CD4-positive, alpha-beta T cell (primary cell): ENCODE measurements at regions not wholly inside any gene's neighbourhood (a gene's known extent, or its start where the extent isn't known, plus 50 kb on each side); places are given as distances from the start of the nearest gene placed in this dataset.

ENCODE experiments used
- ATAC-seq: fragments of 200-7000 bp; cut with Tn5 transposase; one replicate; pipeline ENCODE4 v1.10.0; 2022; ENCODE audit warnings: mild to moderate bottlenecking; ENCODE audit not compliant: poor library complexity
- CTCF ChIA-PET: fragments of 350-600 bp; sonication (Branson Sonifier 250); formaldehyde crosslinking; loops from one replicate; lab custom pipeline; 2021; ENCODE audit warnings: antibody characterized with exemption, inconsistent platforms; lab: Charles Lee
- POLR2A ChIA-PET: fragments of 350-600 bp; sonication (Branson Sonifier 250); formaldehyde crosslinking; loops from one replicate; lab custom pipeline; 2021; ENCODE audit warnings: antibody characterized with exemption, inconsistent platforms; lab: Charles Lee
- DNase-seq, 14 experiments: peaks; one replicate each; pipeline ENCODE4 v3.0.0-alpha.2; 2013 to 2020; ENCODE audit warnings: mixed read lengths in 2 of 14
- H3K27ac ChIP-seq, 2 donors: one replicate each; pipeline versions ENCODE4 v1.5.1 to v1.7.0; 2013; ENCODE audit warnings: low read length in 2 of 2, low read depth in 1 of 2, mild to moderate bottlenecking in 1 of 2
- H3K27me3 ChIP-seq, 2 experiments: 1 replicate in 1 of 2; 2 replicates in 1 of 2; pipeline versions ENCODE4 v1.6.1 to v1.7.0; 2013; ENCODE audit warnings: low read length in 2 of 2, control low read depth in 1 of 2, mild to moderate bottlenecking in 1 of 2, moderate library complexity in 1 of 2; ENCODE audit not compliant: insufficient read depth in 2 of 2, control insufficient read depth in 1 of 2
- H3K36me3 ChIP-seq: one replicate; pipeline ENCODE4 v1.6.1; 2013; ENCODE audit warnings: low read length, control low read depth; ENCODE audit not compliant: insufficient read depth
- H3K4me1 ChIP-seq: one replicate; pipeline ENCODE4 v1.6.1; 2013; ENCODE audit warnings: low read length, control low read depth; ENCODE audit not compliant: insufficient read depth
- H3K4me3 ChIP-seq: one replicate; pipeline ENCODE4 v1.5.1; 2013; ENCODE audit warnings: mild to moderate bottlenecking, low read length, moderate library complexity
- H3K9me3 ChIP-seq, 2 experiments: 1 replicate in 1 of 2; 2 replicates in 1 of 2; pipeline versions ENCODE4 v1.6.1 to v1.7.0; 2013; ENCODE audit warnings: low read length in 2 of 2, mild to moderate bottlenecking in 2 of 2, control low read depth in 1 of 2, moderate library complexity in 1 of 2; ENCODE audit not compliant: control insufficient read depth in 1 of 2, insufficient read depth in 1 of 2
- H3K27ac Mint-ChIP-seq: one replicate; pipeline ENCODE4 v1.8.0; 2020; ENCODE audit warnings: mixed read lengths
- H3K27me3 Mint-ChIP-seq: one replicate; pipeline ENCODE4 v1.8.0; 2021; ENCODE audit warnings: mixed read lengths
- H3K36me3 Mint-ChIP-seq: one replicate; pipeline ENCODE4 v1.8.0; 2021; ENCODE audit warnings: low read depth, mixed read lengths
- H3K4me1 Mint-ChIP-seq: one replicate; pipeline ENCODE4 v1.8.0; 2021; ENCODE audit warnings: low read depth, mixed read lengths
- H3K4me3 Mint-ChIP-seq: one replicate; pipeline ENCODE4 v1.8.0; 2020; ENCODE audit warnings: mild to moderate bottlenecking, mixed read lengths
- H3K9me3 Mint-ChIP-seq: one replicate; pipeline ENCODE4 v1.8.0; 2020; ENCODE audit warnings: mixed read lengths
- CTCF ChIP-seq: fragments of 200-600 bp; IDR thresholded peaks from one replicate; pipeline ENCODE4 v1.8.0; 2022; ENCODE audit warnings: antibody characterized with exemption, mild to moderate bottlenecking
- intact Hi-C, 2 experiments: fragments of 100-400 bp; cut with DNase I in 1 of 2; cut with micrococcal nuclease in 1 of 2; formaldehyde crosslinking; loops; one replicate each; pipeline versions ENCODE4 v1.15.1 to v1.9.0; 2023 to 2025; cut with DNase I, micrococcal nuclease

GRCh38 chr3:66808891-66809594 lies 189.1 kb upstream of the KBTBD8 start:
- Histone ChIP-seq H3K9me3 (no peaks in the 10 kb centered on the region), H3K36me3 (no peaks in the 10 kb centered on the region), H3K27ac (no peak overlapping the region), H3K4me3 (no peak overlapping the region), H3K27me3 (no peaks in the 10 kb centered on the region), H3K4me1 (peaks cover 3% of the 10 kb centered on the region)
- no peak for TF ChIP-seq CTCF
- Mint-ChIP-seq H3K4me3 (no peak overlapping the region), H3K4me1 (no peaks in the 10 kb centered on the region), H3K36me3 (no peaks in the 10 kb centered on the region), H3K27me3 (no peaks in the 10 kb centered on the region), H3K9me3 (no peaks in the 10 kb centered on the region), H3K27ac (no peak overlapping the region)
- DNase-seq (no peak), ATAC-seq (no peak)
- intact Hi-C loops = no loop called here
- POLR2A ChIA-PET = no interaction called here
- CTCF ChIA-PET = interaction anchor here (0.6 to 1.3 kb wide), 2 partner anchors 13 to 555 kb away, joined by 3 read pairs; no protein-coding TSS in a partner anchor

- H3K9me3 ChIP-seq = no peaks in the 10 kb centered on the region
- Mint-ChIP-seq H3K9me3 (no peaks in the 10 kb centered on the region), H3K4me3 (no peak overlapping the region), H3K4me1 (no peaks in the 10 kb centered on the region), H3K27ac (no peak overlapping the region), H3K27me3 (no peaks in the 10 kb centered on the region), H3K36me3 (no peaks in the 10 kb centered on the region)
- intact Hi-C loops = no loop called here
- DNase-seq = no peak
- no peak overlapping the region for H3K27ac ChIP-seq
- no peaks in the 10 kb centered on the region for H3K27me3 ChIP-seq
- no peak overlapping the region for H3K4me3 ChIP-seq
- no peaks in the 10 kb centered on the region for H3K4me1 ChIP-seq
- POLR2A ChIA-PET = no interaction called here
- ATAC-seq = no peak
- CTCF ChIA-PET = interaction anchor here (0.6 to 1.3 kb wide), 2 partner anchors 13 to 555 kb away, joined by 3 read pairs; no protein-coding TSS in a partner anchor
- no peak for TF ChIP-seq CTCF
- H3K36me3 ChIP-seq = no peaks in the 10 kb centered on the region
These were observed 188.5 kb upstream of the KBTBD8 start for GRCh38 chr3:66809595-66809958.

GRCh38 chr3:66812136-66812535 lies 186.0 kb upstream of the KBTBD8 start:
- Mint-ChIP-seq H3K36me3 (no peaks in the 10 kb centered on the region), H3K4me1 (no peaks in the 10 kb centered on the region), H3K27me3 (peaks cover 3% of the 10 kb centered on the region), H3K9me3 (no peaks in the 10 kb centered on the region), H3K4me3 (no peak overlapping the region), H3K27ac (no peak overlapping the region)
- Histone ChIP-seq H3K9me3 (no peaks in the 10 kb centered on the region), H3K4me3 (no peak overlapping the region), H3K27ac (no peak overlapping the region), H3K36me3 (no peaks in the 10 kb centered on the region), H3K4me1 (no peaks in the 10 kb centered on the region), H3K27me3 (no peaks in the 10 kb centered on the region)
- CTCF ChIA-PET = interaction anchor here (1.5 kb wide), 1 partner anchor 535 kb away, joined by 3 read pairs; no protein-coding TSS in a partner anchor
- intact Hi-C loops = no loop called here
- POLR2A ChIA-PET = no interaction called here
- ATAC-seq = no peak
- no peak for TF ChIP-seq CTCF
- no peak for DNase-seq
